Activated T-cell treated with anti-CD3 and anti-CD28 coated beads, Interleukin-2, amount 50 U/mL, for 72 hours (primary cell): ENCODE measurements at regions not wholly inside any gene's neighbourhood (a gene's known extent, or its start where the extent isn't known, plus 50 kb on each side); places are given as distances from the start of the nearest gene placed in this dataset.

Experiments
- ATAC-seq, 2 donors: fragments of 150-1000 bp; cut with Tn5 transposase; replicated peaks in 1 of 2; 2 replicates each; pipeline ENCODE4 v1.10.0; 2021; ENCODE audit warnings: moderate library complexity in 2 of 2, mild to moderate bottlenecking in 1 of 2
- DNase-seq, 2 donors: peaks; one replicate each; pipeline ENCODE4 v3.0.0; 2021 to 2022; ENCODE audit warnings: mixed read lengths in 1 of 2
- H3K27ac Mint-ChIP-seq: one replicate; pipeline ENCODE4 v1.8.0; 2022; ENCODE audit warnings: mild to moderate bottlenecking, moderate library complexity, mixed read lengths
- H3K27me3 Mint-ChIP-seq: one replicate; pipeline ENCODE4 v1.8.0; 2022; ENCODE audit warnings: low read depth, mixed read lengths
- H3K36me3 Mint-ChIP-seq, 2 donors: one replicate each; pipeline ENCODE4 v1.8.0; 2022; ENCODE audit warnings: mixed read lengths in 2 of 2, mild to moderate bottlenecking in 1 of 2; ENCODE audit not compliant: insufficient read depth in 2 of 2
- H3K4me1 Mint-ChIP-seq: one replicate; pipeline ENCODE4 v1.8.0; 2022; ENCODE audit warnings: low read depth, mixed read lengths
- H3K4me3 Mint-ChIP-seq, 2 donors: one replicate each; pipeline ENCODE4 v1.8.0; 2022; ENCODE audit warnings: mild to moderate bottlenecking in 2 of 2, mixed read lengths in 2 of 2, moderate library complexity in 2 of 2
- H3K9me3 Mint-ChIP-seq, 2 donors: one replicate each; pipeline ENCODE4 v1.8.0; 2022; ENCODE audit warnings: mixed read lengths in 2 of 2

DNA sequence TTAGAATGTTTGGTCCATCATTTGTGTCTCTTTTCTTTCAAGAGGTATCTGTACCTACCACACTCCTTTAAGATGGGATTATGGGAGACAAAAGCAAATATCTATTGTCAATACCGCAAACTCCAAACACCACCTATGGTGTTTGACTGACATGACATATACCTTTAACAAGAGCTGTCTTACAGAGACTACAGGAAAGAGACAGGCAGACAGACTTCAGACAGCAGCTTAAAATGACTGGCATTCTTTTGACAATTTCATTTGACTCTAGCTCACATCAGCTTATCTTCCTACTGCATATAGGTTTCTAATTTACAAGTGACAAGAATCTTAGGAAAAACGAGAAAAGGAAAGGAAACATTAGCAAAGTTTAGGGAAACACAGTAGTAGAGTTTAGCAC is 256.0 kb upstream of the TFAP2D start:
- H3K27ac Mint-ChIP-seq = no peak overlapping the region

DNA sequence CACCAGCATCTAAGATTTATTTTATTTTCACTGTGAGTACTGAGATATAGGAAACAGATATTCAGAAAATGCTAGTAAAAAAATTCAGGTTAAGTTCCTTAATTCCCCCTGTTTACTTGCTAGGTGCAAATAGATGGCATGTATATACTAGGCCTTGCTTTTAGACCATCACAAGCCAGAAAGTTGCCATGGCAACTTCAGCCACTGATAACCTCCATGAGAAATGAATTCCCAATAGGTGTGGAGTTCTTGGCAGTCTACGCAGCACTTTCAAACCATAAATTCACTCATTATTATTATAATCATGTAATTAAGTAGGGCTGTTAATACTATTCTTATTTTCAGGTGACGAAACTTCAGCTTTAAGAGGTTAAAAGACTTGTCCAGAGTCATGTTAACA is 251.6 kb upstream of the TFAP2D start:
- H3K27ac Mint-ChIP-seq = no peak overlapping the region
- H3K4me1 Mint-ChIP-seq = no peaks in the 10 kb centered on the region
- DNase-seq = no peak
- no peaks in the 10 kb centered on the region for H3K36me3 Mint-ChIP-seq
- no peaks in the 10 kb centered on the region for H3K9me3 Mint-ChIP-seq
- no peak overlapping the region for H3K4me3 Mint-ChIP-seq
- ATAC-seq = no peak
- no peaks in the 10 kb centered on the region for H3K27me3 Mint-ChIP-seq

More for the DNA sequence above, 256.0 kb upstream of the TFAP2D start:
- peaks cover 3% of the 10 kb centered on the region in 2 donors for H3K9me3 Mint-ChIP-seq
- no peaks in the 10 kb centered on the region for H3K36me3 Mint-ChIP-seq
- H3K4me1 Mint-ChIP-seq = no peaks in the 10 kb centered on the region
- H3K4me3 Mint-ChIP-seq = no peak overlapping the region
- ATAC-seq = no peak
- DNase-seq = no peak
- no peaks in the 10 kb centered on the region for H3K27me3 Mint-ChIP-seq

GRCh38 chr6:50463931-50464330 is 249.4 kb upstream of the TFAP2D start:
- H3K4me1 Mint-ChIP-seq = no peaks in the 10 kb centered on the region
- ATAC-seq = no peak
- no peaks in the 10 kb centered on the region for H3K36me3 Mint-ChIP-seq
- no peak overlapping the region for H3K4me3 Mint-ChIP-seq
- peaks cover 0 to 2% of the 10 kb centered on the region in 2 donors for H3K9me3 Mint-ChIP-seq
- no peak for DNase-seq
- H3K27ac Mint-ChIP-seq = no peak overlapping the region
- no peaks in the 10 kb centered on the region for H3K27me3 Mint-ChIP-seq

GRCh38 chr6:50467931-50468330 is 245.4 kb upstream of the TFAP2D start:
- H3K4me1 Mint-ChIP-seq = no peaks in the 10 kb centered on the region
- peaks cover 0 to 2% of the 10 kb centered on the region in 2 donors for H3K9me3 Mint-ChIP-seq
- no peak for ATAC-seq
- no peak overlapping the region for H3K27ac Mint-ChIP-seq
- DNase-seq = no peak
- H3K36me3 Mint-ChIP-seq = no peaks in the 10 kb centered on the region
- H3K4me3 Mint-ChIP-seq = no peak overlapping the region
- H3K27me3 Mint-ChIP-seq = no peaks in the 10 kb centered on the region

- Mint-ChIP-seq H3K36me3 (no peaks in the 10 kb centered on the region), H3K4me3 (no peak overlapping the region), H3K27me3 (no peaks in the 10 kb centered on the region), H3K4me1 (no peaks in the 10 kb centered on the region), H3K9me3 (peaks cover 2% of the 10 kb centered on the region in 2 donors), H3K27ac (no peak overlapping the region)
- DNase-seq = no peak
- ATAC-seq = no peak
Measured at GRCh38 chr6:50471041-50471440, 242.3 kb upstream of the TFAP2D start.

GRCh38 chr6:50510361-50510760 is 203.0 kb upstream of the TFAP2D start:
- peaks cover 3 to 4% of the 10 kb centered on the region in 2 donors for H3K9me3 Mint-ChIP-seq
- H3K4me3 Mint-ChIP-seq = no peak overlapping the region
- H3K36me3 Mint-ChIP-seq = peaks cover 0 to 1% of the 10 kb centered on the region in 2 donors
- DNase-seq = no peak
- ATAC-seq = no peak
- H3K4me1 Mint-ChIP-seq = no peaks in the 10 kb centered on the region
- H3K27me3 Mint-ChIP-seq = no peaks in the 10 kb centered on the region
- no peak overlapping the region for H3K27ac Mint-ChIP-seq

DNA sequence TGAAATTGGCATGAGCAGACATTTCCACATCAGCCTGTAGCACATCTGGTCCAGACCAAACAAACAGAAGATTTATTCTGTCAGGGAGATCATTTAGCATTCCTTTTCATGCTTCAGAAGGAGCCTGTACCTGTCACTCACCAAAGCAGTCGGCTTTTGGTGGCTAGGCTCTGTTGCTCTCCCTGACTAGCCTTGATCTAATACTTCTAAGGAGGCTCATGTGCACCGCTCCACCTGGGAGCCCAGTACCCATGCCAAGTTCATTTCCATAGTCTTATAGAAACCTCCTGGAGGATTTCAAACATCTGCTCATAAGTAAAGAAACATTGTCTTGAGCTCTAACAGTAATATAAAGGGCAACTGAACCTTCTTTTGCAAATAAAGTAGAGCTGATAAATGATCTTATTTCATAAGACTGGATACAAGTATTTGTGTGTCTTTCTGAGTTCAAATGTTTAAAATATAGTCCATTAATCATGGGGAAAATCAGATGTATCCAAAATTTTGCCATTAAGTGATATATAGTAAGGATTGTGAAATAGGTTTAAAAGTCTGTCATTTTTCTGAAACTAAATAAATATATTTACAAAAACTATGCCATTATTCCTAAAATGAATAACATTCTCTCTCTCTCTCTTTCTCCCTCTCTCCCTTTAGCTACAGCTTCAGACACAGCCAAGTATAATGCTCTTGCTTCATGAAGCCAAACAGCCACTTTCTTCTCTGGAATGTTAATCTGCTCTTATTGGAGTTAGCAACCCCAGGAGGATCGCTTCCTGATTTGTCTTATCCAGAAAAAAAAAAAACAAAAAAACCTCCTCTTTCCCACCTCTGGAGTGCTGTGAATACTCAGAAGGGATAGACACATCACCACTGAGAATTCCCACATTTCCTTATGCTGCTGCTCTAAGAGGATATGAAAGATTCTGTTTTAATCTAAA is 192.7 kb upstream of the TFAP2D start:
- no peaks in the 10 kb centered on the region for H3K27me3 Mint-ChIP-seq
- H3K9me3 Mint-ChIP-seq = no peaks in the 10 kb centered on the region
- H3K36me3 Mint-ChIP-seq = no peaks in the 10 kb centered on the region
- no peak overlapping the region for H3K4me3 Mint-ChIP-seq
- H3K4me1 Mint-ChIP-seq = no peaks in the 10 kb centered on the region
- H3K27ac Mint-ChIP-seq = no peak overlapping the region
- DNase-seq = no peak
- ATAC-seq = no peak

DNA sequence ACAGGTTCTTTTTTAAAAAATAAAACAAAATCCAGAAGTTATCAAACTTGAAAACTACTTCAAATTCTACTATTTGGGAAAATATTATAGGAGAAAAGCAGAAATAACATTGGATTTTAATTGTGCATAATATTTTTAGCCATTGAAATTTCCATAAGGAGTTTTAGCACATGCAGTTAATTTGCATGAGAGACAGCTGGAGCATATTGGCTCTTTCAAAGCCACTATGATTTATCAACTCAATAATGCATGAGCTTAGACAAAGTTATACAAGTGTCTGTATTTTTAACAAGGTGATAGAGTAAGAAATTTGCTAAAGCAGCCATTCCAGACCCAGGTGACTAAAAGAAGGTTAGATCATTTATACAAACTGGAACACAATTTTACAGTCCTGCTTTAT is 189.0 kb upstream of the TFAP2D start:
- DNase-seq = no peak
- H3K27me3 Mint-ChIP-seq = no peaks in the 10 kb centered on the region
- no peaks in the 10 kb centered on the region for H3K36me3 Mint-ChIP-seq

DNA sequence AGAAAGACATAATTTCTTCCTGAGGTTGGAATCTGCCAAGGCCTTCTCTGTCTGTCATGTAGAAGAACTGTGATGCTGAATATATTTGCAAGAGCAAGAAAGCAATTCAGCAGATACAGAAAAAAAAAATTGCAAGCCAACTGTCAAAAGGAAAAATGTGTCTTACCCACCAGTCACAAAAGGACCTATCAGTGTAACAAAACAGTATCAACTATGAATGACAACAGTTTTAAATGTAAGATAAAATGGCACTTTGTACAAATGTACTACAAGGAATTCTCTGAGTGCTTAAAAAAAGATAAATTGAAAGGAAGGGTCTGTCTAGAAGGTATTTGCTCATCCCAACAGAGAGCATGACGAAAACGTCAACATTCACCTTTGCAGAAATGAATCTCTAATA is 185.3 kb upstream of the TFAP2D start:
- no peak for DNase-seq
- H3K36me3 Mint-ChIP-seq = no peaks in the 10 kb centered on the region
- H3K4me3 Mint-ChIP-seq = no peak overlapping the region
- peaks cover 4 to 6% of the 10 kb centered on the region in 2 donors for H3K9me3 Mint-ChIP-seq
- H3K4me1 Mint-ChIP-seq = no peaks in the 10 kb centered on the region
- no peak for ATAC-seq
- H3K27ac Mint-ChIP-seq = no peak overlapping the region
- H3K27me3 Mint-ChIP-seq = no peaks in the 10 kb centered on the region

More for the DNA sequence above, 189.0 kb upstream of the TFAP2D start:
- no peak overlapping the region for H3K27ac Mint-ChIP-seq
- no peaks in the 10 kb centered on the region for H3K4me1 Mint-ChIP-seq
- no peak overlapping the region for H3K4me3 Mint-ChIP-seq
- ATAC-seq = no peak
- peaks cover 4 to 5% of the 10 kb centered on the region in 2 donors for H3K9me3 Mint-ChIP-seq

DNA sequence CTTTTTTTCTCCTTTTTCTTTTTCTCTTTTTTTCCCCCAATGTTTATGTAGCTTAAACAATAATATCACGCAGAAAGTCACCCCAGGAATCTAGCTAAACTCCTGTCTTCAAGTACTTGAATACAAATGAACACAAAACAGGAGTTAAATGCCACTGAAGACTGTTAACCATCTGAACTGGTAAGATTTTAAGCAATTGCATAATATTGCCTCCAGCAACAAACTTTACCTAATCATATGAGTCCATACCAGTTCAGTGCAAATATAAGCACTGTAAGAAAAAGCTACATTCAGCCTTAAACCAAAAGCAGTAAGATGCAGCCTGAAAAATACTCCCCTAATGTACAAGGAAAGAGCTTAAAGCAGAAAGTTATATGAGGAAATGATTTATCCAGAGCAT is 173.9 kb upstream of the TFAP2D start:
- H3K4me3 Mint-ChIP-seq = no peak overlapping the region
- H3K36me3 Mint-ChIP-seq = no peaks in the 10 kb centered on the region
- no peak for ATAC-seq
- no peak overlapping the region for H3K27ac Mint-ChIP-seq
- H3K4me1 Mint-ChIP-seq = no peaks in the 10 kb centered on the region
- DNase-seq = no peak
- H3K9me3 Mint-ChIP-seq = peaks cover 0 to 1% of the 10 kb centered on the region in 2 donors
- H3K27me3 Mint-ChIP-seq = no peaks in the 10 kb centered on the region

DNA sequence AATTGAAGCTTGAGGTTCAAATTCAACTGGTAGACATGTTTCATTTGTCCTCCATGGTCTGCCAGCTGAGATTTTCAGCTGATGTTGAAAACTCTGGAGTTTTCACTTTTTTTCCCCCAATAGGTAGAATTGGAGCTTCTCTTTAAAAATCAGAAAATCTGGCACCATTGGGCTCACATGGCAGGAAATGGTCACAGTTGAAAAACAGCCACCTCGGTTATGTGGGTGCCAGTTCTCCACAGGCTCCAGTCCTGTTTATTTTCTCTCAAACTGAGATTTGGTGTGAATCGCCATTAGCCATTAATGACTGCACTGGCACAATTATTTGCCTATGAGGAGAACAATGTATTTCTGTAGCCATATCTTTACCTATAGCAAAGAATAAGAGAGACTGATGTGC is 171.4 kb upstream of the TFAP2D start:
- no peak for ATAC-seq
- Mint-ChIP-seq H3K27ac (no peak overlapping the region), H3K4me1 (no peaks in the 10 kb centered on the region), H3K9me3 (peaks cover 0 to 3% of the 10 kb centered on the region in 2 donors), H3K4me3 (no peak overlapping the region), H3K36me3 (no peaks in the 10 kb centered on the region), H3K27me3 (no peaks in the 10 kb centered on the region)
- no peak for DNase-seq

DNA sequence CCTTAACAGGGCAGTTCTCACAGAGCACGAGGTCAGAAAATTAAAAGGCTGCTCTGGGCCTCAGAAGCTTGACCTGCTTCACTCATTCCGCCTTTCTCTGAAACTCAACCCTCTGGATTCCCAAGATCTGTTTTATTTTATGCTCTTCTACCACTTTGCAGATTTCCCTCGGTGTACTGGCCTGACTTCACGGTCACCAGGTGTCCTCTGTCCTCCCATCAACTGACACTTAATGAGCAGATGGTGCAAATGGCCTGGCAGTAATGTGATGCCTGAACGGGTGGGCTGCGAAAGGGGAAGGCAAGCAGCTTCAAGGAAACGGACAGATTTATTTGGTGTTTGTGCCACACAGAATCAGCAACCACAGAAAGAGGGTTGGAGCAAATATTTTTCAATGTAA is 169.7 kb upstream of the TFAP2D start:
- no peaks in the 10 kb centered on the region for H3K27me3 Mint-ChIP-seq
- peaks cover 0 to 3% of the 10 kb centered on the region in 2 donors for H3K9me3 Mint-ChIP-seq
- H3K27ac Mint-ChIP-seq = no peak overlapping the region
- no peaks in the 10 kb centered on the region for H3K4me1 Mint-ChIP-seq
- H3K36me3 Mint-ChIP-seq = no peaks in the 10 kb centered on the region
- DNase-seq (no peak), ATAC-seq (no peak)
- H3K4me3 Mint-ChIP-seq = no peak overlapping the region

DNA sequence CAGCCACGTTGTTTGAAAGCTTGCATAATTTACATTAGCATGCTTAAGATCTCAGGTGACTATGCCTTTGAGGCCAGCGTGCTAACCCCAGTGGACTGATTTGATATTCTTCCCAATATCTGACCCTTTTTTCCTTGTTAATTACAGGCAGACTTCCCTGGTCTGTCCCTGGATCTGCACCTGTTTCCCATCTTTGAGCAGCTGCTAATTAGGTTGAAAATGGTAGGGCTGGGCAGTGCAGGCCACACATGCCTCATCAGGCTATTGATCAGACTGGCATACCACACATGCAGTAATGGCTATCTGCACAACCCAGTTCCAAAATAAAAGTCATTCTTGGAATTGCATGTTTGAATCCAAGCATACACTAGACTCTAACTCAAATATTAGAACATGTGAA is 164.3 kb upstream of the TFAP2D start:
- Mint-ChIP-seq H3K27me3 (no peaks in the 10 kb centered on the region), H3K36me3 (no peaks in the 10 kb centered on the region), H3K9me3 (peaks cover 0 to 5% of the 10 kb centered on the region in 2 donors), H3K27ac (no peak overlapping the region), H3K4me3 (no peak overlapping the region), H3K4me1 (no peaks in the 10 kb centered on the region)
- DNase-seq (no peak), ATAC-seq (no peak)

GRCh38 chr6:50549475-50549874 is 163.9 kb upstream of the TFAP2D start:
- H3K36me3 Mint-ChIP-seq = no peaks in the 10 kb centered on the region
- no peak overlapping the region for H3K27ac Mint-ChIP-seq
- no peaks in the 10 kb centered on the region for H3K4me1 Mint-ChIP-seq
- H3K9me3 Mint-ChIP-seq = peaks cover 0 to 5% of the 10 kb centered on the region in 2 donors
- no peak for ATAC-seq
- no peak overlapping the region for H3K4me3 Mint-ChIP-seq
- DNase-seq = no peak
- H3K27me3 Mint-ChIP-seq = no peaks in the 10 kb centered on the region
